ENCODE measurements at regions not wholly inside any gene's neighbourhood (a gene's known extent, or its start where the extent isn't known, plus 50 kb on each side); places are given as distances from the start of the nearest gene placed in this dataset.

GRCh38 chr7:43014406-43014805 is 82.2 kb downstream of the MRPL32 start:
- ChIA-PET CTCF (no interaction called here), POLR2A (no interaction called here)
- H3K27me3 ChIP-seq (ENCODE audit: control insufficient read depth in 2 of 2, insufficient read depth in 2 of 2, low read length in 2 of 2), result no peaks in the 10 kb centered on the region
- no TSS peak for BruUV-seq (replicated peaks)
- H3K4me1 ChIP-seq (ENCODE audit: control insufficient read depth, extremely low read depth, insufficient read depth, low read length), result no peaks in the 10 kb centered on the region
- no peak for DNase-seq (ENCODE audit: low read depth, low spot score)
- no peak overlapping the region for H3K4me2 ChIP-seq (ENCODE audit: insufficient read depth, low read length)
- TF ChIP-seq POLR2AphosphoS5 (IDR thresholded peaks at IDR 0.05; ENCODE audit: insufficient read depth, low read depth, low read length) (no peak), EZH2 (IDR thresholded peaks at IDR 0.05; ENCODE audit: borderline replicate concordance, low read depth, low read length, severe bottlenecking) (no peak), FOS (IDR thresholded peaks at IDR 0.05; ENCODE audit: borderline replicate concordance, insufficient read depth, low read length) (no peak), JUN (IDR thresholded peaks at IDR 0.05; ENCODE audit: borderline replicate concordance, insufficient read depth, insufficient read length, low read depth) (no peak), MAX (IDR thresholded peaks at IDR 0.05; ENCODE audit: insufficient read depth, insufficient read length) (no peak), MYC (IDR thresholded peaks at IDR 0.05; ENCODE audit: low read depth, low read length) (no peak), GATA2 (IDR thresholded peaks at IDR 0.05; ENCODE audit: insufficient read depth, insufficient read length, low read depth, low read length) (no peak), CTCF (IDR thresholded peaks at IDR 0.05; ENCODE audit: extremely low read depth in 1 of 2, insufficient read depth in 1 of 2, low read depth in 1 of 2, low read length in 2 of 2) (no peak), POLR2A (IDR thresholded peaks at IDR 0.05; ENCODE audit: low read depth, low read length) (no peak)
- no peaks in the 10 kb centered on the region for H3K36me3 ChIP-seq (ENCODE audit: control insufficient read depth in 2 of 2, extremely low read depth in 1 of 2, insufficient read depth in 2 of 2, low read length in 2 of 2)
- dilution Hi-C loops (cut with MboI; ENCODE audit: extremely low pct_ligation_motif_present, low sequenced_read_pairs), result no loop called here
- H3K4me3 ChIP-seq (replicated peaks in 1 of 3; ENCODE audit: insufficient read depth in 1 of 3, low read depth in 1 of 3, low read length in 3 of 3), result no peak overlapping the region
- no peaks in the 10 kb centered on the region for H3K9me3 ChIP-seq (replicated peaks; ENCODE audit: control insufficient read depth, insufficient read depth, low read length)
- no peaks in the 10 kb centered on the region for H4K20me1 ChIP-seq (replicated peaks; ENCODE audit: control insufficient read depth, extremely low read depth, insufficient read depth, low read length)
- H3K79me2 ChIP-seq (ENCODE audit: control insufficient read depth, insufficient read depth, low read length), result no peaks in the 10 kb centered on the region
- intact Hi-C loops (cut with micrococcal nuclease), result no loop called here
- H3K9me1 ChIP-seq (replicated peaks; ENCODE audit: control insufficient read depth, extremely low read depth, insufficient read depth, low read length), result no peaks in the 10 kb centered on the region
- H3K27ac ChIP-seq (ENCODE audit: insufficient read depth, low read depth, low read length), result no peak overlapping the region
- no peak overlapping the region for H2AFZ ChIP-seq (ENCODE audit: low read depth, low read length)
- no peak for FAIRE-seq
- no peak overlapping the region for H3K9ac ChIP-seq (replicated peaks; ENCODE audit: extremely low read depth, insufficient read depth, low read length)

Data from endothelial cell of umbilical vein (primary cell).